ENCODE measurements at regions not wholly inside any gene's neighbourhood (a gene's known extent, or its start where the extent isn't known, plus 50 kb on each side); places are given as distances from the start of the nearest gene placed in this dataset.

GRCh38 chr1:57599236-57599994 lies 175.6 kb upstream of the DAB1 start:
- WGBS (ENCODE audit: insufficient coverage, low coverage, missing lambda C conversion rate), result under 1% methylated on average over 8 of the region's 8 CpGs
- no peak for ATAC-seq
- no peak for DNase-seq (ENCODE audit: extremely low read depth in 1 of 4, low spot score in 3 of 4)
- Histone ChIP-seq H3K36me3 (ENCODE audit: control insufficient read depth, insufficient read depth, low read length) (no peaks in the 10 kb centered on the region), H2AFZ (ENCODE audit: low read depth, low read length) (no peak overlapping the region), H3K9me1 (ENCODE audit: control insufficient read depth, insufficient read depth, low read length) (no peaks in the 10 kb centered on the region), H3K4me2 (ENCODE audit: insufficient read depth, low read length) (no peak overlapping the region), H3K9me3 (replicated peaks; ENCODE audit: control insufficient read depth, insufficient read depth, low read depth, low read length) (no peaks in the 10 kb centered on the region), H3K4me3 (no peak overlapping the region), H3K27ac (ENCODE audit: extremely low read depth, low read depth, low read length) (no peak overlapping the region), H3K79me2 (ENCODE audit: control insufficient read depth, insufficient read depth, low read length) (no peaks in the 10 kb centered on the region), H3K9ac (ENCODE audit: insufficient read depth in 1 of 2, low read depth in 2 of 2, low read length in 2 of 2) (no peak overlapping the region), H3K27me3 (ENCODE audit: control insufficient read depth in 2 of 2, insufficient read depth in 2 of 2, low read length in 2 of 2) (no peaks in the 10 kb centered on the region; a peak in 1 of 5 replicates), H4K20me1 (replicated peaks; ENCODE audit: control insufficient read depth, insufficient read depth, low read length) (no peaks in the 10 kb centered on the region), H3K4me1 (replicated peaks in 1 of 2; ENCODE audit: control insufficient read depth in 2 of 2, insufficient read depth in 2 of 2, low read length in 2 of 2) (no peaks in the 10 kb centered on the region)
- FAIRE-seq, result no peak
- intact Hi-C loops (cut with micrococcal nuclease), result no loop called here
- CTCF ChIA-PET (ENCODE audit: low intra/inter-chr PET ratio), result no interaction called here
- POLR2A ChIA-PET, result no interaction called here
- TF ChIP-seq DACH1 (IDR thresholded peaks at IDR 0.05; ENCODE audit: partially characterized antibody) (no peak), ZNF12 (CRISPR knock-in tag; IDR thresholded peaks at IDR 0.05) (no peak), CTBP1 (IDR thresholded peaks at IDR 0.05; ENCODE audit: borderline replicate concordance) (no peak), HNRNPUL1 (IDR thresholded peaks at IDR 0.05; ENCODE audit: low read length) (no peak), TFAP4 (CRISPR knock-in tag; IDR thresholded peaks at IDR 0.05; ENCODE audit: borderline replicate concordance) (no peak), ZZZ3 (IDR thresholded peaks at IDR 0.05) (no peak), TOE1 (IDR thresholded peaks at IDR 0.05; ENCODE audit: borderline replicate concordance) (no peak), TOE1 (CRISPR knock-in tag; IDR thresholded peaks at IDR 0.05; ENCODE audit: borderline replicate concordance, low read depth) (no peak), E2F5 (CRISPR knock-in tag; IDR thresholded peaks at IDR 0.05) (no peak), TCF15 (CRISPR knock-in tag; IDR thresholded peaks at IDR 0.05) (no peak), ARID3B (CRISPR knock-in tag; IDR thresholded peaks at IDR 0.05; ENCODE audit: borderline replicate concordance) (no peak), ZNF140 (CRISPR knock-in tag; IDR thresholded peaks at IDR 0.05) (no peak), PTRF (tag; IDR thresholded peaks at IDR 0.05) (no peak), ETV1 (tag; conservative IDR thresholded peaks at IDR 0.05; ENCODE audit: low read depth) (no peak), MED1 (CRISPR knock-in tag; IDR thresholded peaks at IDR 0.05; ENCODE audit: borderline replicate concordance) (no peak), HMG20B (CRISPR knock-in tag; IDR thresholded peaks at IDR 0.05) (no peak)
- no TSS peak for BruUV-seq (replicated peaks)
- in situ Hi-C loops (cut with MboI), result no loop called here

Data from K562 (cell line).